GM04503 (cell line): ENCODE measurements at regions not wholly inside any gene's neighbourhood (a gene's known extent, or its start where the extent isn't known, plus 50 kb on each side); places are given as distances from the start of the nearest gene placed in this dataset.

Experiments
- DNase-seq: peaks from one replicate; pipeline ENCODE4 v3.0.0-alpha.2; 2012; ENCODE audit warnings: low read depth

DNA sequence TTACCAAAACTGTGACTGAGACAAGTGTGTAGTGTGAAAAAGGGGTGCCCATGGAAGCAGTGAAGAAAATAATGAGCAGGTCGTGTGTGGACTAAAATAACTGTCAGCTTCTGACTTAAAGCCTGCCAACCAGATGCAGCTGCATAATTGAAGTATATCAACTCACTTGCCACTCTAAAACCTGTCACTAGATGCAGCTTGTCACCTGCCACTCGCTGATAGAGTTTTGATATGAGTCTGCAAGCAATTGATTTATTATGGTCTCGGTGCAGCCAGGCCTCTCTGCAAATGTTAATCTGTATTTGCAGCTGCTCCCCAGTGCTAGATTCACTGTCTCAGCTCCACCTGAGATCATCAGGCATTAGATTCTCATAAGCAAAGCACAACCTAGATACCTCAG is 1090.0 kb upstream of the EYS start:
- no peak for DNase-seq

DNA sequence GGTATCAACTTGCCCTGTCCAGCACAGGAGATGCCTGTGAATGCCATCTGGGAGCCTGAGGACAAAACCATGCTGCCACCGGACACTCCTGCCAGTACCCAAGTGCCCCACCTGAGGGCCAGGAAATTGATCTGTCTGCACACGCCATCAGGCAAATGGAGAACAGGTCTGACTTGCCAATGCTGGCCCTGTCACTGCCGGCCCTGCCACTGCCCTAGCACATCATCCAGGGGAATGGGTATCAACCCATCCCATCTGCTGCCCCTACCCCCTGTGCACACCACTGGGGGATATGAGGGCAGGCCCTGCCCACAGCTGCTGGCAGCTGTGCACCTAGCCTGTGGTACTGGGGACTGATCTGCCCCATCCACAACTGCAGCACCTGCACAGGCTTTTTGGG is 1081.6 kb upstream of the EYS start:
- no peak for DNase-seq

DNA sequence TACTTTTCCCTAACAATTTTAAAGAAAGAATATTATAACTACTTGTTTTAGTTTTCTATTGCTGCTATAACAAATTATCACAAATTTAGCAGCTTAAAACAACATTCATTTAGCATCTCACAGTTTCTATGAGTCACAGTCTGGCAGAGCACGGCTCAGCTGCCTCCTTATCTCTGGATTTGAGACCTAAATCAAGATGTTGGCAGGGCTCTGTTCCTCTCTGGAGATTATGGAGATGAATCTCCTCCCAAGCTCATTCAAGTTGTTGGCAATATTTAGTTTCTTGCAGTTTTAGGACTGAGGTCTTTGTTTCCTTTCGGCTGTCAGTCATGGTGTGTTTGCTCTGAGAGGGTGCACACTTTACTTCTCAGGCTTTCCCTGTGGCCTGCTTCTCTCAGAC is 1065.8 kb upstream of the EYS start:
- no peak for DNase-seq

DNA sequence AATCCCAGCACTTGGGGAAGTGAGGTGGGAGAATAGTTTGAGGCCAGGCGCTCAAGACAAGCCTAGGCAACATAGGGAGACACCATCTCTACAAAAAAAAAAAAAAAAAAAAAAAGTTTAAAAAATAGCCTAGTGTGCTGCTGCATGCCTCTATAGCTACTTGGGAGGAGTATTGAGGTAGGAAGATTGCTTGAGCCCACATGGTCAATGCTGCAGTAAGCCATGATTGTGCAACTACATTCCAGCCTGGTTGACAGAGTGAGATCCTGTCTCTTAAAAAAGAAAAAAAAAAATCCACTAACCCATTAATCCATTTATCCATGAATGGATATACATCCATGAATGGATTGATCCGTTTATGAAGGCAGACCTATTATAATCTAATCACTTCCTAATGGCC is 1064.6 kb upstream of the EYS start:
- no peak for DNase-seq

DNA sequence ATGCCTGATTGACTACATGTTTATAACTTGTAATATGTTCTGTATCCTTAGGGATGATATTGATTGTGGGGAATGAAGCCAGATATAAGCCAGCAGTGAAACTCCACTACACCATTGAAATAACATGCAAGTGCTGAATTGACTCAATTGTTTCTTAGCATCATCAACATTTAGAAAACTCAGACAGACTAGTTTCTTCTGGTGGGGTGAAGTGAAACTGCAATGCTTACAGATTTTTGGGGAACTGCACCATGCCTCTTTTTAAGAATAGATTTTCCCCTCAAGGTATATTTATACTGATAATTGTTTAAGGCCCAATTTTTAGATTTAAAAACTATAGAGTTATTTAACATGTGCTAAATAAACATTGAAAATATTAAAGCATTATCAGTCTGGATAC is 1044.6 kb upstream of the EYS start:
- no peak for DNase-seq

DNA sequence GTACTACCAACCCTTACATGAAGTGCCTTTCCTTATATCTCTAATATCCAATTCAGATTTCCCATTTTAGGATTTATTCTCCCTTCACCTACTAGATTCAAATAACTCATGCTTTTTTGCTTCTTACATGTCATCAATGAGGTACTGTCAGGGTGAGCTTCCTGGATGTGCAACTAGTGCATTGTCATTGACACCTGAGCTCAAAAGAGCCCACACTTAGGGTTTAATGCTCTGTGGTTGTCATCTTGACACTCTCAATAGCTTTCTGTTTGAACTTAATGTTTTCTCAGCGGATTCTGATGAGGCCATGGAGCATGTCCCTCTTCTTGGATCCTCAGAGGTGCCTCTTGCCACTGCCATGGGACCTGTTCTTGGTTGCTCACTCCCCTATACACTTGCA is 1033.3 kb upstream of the EYS start:
- no peak for DNase-seq

DNA sequence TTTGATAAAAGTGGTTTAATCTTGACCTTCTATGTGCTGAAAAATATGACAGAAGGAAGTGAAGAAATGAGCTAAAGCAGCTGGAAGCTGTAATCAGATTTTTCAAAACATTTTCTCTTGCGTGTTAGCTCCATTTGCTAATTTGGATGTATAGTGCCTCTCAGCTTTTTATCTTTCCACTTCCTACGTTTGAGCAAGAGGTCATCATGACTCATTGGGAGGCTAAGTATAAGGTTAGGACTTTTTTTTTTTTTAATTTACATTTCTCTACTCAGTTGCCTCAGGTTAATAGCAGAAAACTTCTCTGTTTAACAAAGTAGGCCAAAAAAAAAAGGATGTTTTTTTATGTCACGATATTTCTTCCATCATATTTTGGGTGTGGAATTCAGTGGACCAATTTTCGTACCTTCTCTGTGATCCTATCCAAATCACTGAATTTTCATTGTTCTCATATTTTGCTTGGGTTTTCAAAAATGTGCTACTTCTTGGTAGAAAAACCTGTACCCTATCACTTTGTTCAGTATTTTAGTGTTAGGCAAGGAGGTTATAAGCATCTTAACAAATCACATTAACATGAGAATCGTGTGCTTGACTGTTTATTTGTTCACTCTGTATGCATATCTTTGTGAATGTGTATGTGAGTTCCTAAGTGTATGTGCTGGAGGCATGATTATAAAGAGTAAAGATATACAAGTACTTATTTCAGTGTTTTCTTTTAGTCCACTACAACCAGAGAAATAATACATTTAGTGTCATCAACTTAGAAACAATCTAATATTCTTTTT is 1028.3 kb upstream of the EYS start:
- no peak for DNase-seq

DNA sequence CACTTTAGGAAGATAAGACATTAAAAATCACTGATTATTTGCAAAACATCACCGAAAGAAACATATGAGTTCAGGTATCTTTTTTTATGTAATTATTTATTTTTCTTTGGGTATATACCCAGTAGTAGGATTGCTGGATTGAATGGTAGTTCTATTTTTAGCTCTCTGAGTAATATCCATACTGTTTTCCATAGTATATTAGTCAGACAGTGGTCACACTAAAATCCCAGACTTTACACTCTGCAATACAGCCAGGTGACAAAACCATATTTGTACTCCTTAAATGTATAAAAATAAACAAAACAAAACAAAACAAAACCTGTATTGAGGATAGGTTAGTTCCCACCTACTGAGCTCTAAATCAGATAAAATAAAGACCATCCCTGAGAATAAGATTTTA is 1024.3 kb upstream of the EYS start:
- no peak for DNase-seq

DNA sequence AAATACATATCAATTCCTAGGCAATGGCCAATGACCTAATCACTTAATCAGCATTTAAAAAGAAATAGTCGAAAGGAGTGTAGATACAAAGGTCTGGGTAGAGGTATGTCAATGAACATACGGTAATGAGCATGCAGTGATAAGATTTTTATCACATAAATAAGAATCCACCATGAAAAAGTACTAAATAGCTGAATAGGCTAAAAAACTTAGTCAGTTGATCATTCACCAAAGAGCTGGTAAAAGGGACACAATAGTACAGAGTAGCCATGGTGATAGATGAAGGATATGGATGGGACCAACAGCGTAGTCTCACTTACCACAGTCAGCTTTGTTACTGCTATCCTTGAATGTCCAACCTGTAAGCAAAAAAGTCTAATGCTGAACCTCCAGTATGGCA is 1018.6 kb upstream of the EYS start:
- no peak for DNase-seq

DNA sequence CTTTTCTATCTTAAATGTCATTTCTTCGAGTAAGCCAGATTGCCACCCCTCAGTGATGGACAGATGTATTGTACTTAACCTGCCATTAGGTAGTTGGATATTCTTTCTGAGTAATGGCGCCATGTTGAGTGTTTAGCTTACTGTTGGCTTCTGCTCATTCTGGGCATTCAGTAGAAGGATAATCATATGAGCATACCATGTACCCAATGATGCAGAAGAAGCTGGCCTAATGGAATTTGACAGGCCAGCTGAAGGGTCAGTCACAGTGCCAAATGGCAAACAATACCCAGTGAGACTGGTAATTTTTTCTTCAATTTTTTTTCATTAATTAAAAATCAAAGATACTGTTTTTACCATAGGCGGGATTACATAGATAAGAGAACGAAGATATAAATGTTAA is 1010.8 kb upstream of the EYS start:
- DNase-seq, result no peak

DNA sequence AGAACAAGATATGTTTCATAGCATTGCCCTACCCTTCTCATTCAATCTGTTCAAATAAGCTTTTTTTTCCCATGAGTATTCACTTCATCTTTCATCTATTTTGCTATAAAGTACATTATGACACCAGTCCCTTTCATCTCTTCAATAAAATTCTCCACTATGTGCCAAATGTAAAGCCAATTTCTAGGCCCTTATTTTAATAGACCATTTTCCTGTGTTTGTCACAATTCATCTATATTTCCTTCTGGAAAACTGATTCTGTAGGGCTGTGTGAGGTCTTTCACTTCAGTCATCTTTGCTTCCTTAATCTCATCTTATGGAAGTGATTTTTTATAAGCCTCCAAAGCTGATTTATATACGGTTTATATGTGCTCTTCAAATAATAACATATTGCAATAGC is 992.4 kb upstream of the EYS start:
- no peak for DNase-seq

DNA sequence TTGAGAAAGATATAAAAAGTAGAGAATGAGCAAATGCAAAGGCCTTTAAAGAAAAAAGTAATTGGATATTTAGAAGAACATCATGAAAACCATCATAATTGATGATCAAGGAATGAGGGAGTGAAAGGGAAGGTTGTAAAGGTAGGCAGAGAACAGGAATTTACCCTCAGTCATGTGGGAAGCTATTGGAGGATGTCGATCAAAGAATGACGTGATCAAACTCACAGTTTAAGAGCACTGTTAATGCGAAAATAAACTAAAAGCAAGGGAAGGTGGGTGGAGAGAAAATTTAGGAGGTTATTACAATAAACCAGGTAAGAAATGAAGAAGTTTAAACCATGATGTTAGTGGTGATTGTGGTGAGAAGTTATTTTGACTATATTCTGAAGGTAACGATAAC is 982.6 kb upstream of the EYS start:
- no peak for DNase-seq

DNA sequence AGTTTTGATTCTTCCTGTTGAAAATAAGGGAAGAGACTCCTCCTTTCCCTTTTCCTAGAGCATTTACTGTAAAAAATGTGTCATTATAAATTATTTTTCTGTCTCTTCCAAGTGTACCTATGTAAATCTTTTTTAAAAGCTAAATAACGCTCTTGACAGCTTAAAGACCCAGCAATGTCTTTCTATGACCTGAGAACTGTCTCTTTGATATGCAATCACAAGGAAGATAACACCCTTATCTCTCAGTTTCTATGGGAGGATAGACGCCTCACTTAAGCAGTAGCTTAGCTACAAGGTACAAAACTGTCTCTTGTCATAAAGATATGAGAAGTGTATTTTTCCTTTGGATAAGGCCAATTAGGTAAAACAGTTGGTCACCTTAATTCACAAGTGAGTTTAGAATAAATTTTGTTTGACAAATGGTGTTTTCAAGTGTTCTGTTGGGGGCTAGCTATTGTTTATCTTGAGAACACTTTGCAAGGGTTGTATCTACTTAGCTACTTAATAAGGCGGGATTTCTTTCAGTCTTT is 980.6 kb upstream of the EYS start:
- DNase-seq, result no peak

DNA sequence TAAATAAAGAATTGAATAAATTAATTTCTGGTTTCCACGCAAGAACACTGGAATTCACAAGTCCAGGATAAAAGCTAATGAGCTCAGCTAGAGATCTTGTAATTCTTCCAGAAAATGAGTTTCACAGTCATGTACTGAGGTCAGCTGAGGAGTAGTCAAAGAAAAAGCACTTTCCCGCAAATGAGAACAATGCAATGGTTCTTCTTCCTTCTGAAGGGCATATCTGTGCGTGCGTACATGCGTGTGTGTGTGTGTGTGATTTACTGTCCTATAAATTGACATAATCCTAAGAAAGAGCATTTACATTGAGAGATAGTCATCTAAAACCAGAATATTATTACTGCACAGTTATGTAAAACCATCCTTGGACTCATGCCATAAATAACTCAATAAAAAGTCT is 968.9 kb upstream of the EYS start:
- DNase-seq, result no peak

DNA sequence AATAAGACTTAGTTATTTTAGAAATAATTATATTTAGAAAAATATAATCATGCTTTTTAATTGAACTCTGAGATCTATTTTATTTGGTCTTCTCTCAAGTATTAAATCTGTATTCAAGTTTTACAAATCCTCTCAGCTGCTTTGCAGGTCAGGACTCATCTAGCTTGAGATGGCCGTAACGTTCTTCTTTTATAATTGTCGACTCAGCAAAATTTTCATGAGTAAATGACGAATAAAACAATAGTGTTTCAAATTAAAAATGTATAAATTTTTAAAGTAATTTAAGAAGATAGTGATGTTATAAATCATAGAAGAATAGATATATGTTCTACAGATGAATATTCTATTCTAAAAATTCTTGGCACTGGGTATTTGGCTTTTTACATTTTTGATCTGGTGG is 957.1 kb upstream of the EYS start:
- no peak for DNase-seq

DNA sequence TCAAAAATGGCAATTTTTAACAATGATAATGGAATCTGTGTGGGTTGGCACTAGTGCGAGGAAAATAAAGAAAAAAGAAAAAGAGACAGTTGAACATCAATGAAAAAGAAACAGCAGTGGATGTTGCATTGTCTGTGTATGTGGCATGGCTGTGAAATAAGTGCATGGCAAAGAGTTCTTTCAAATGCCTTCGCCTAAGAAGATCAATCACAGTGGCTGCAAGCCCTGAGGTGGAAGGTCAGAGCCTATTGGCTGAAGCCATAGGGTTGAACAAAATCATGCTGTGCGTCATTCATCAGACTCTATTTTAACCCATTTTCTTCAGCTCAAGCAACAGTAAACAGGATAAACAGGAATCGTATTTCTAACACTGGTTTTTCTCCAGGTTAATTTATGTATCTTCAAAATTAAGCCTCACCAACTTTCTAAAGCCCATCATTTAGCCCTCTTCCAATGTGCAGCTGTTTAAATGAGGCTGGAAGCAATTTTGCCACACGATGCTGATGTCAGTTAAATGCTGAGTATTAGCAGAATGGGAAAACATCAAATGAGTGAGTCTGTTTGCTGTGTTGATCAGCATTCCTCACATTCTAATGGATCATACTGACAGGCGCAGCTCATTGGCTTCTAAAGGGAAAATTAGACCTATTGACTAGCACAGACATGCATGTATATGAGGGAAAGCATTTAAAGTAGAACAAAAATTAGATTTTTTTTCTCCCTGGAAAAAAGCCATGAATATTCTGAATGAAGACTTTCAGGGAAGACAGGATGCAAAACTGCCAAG is 955.9 kb upstream of the EYS start:
- no peak for DNase-seq

DNA sequence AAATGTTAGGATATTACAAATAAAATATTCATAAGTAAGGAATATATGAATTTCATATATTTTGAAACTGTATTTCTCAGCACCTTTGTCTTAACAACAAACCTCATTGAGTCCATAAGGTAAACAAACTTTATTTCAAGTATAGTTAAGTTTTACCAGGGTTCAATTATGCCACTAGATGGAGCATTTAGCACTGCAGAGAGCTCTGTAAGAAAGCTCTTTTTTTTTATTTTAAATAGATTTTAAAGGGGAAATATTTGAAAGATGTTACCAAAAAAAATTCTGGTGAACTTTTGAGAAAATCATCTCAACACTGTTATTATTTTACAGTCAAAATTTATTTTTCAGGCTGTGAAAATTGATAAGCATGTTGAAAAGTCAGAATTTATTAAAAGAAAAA is 955.2 kb upstream of the EYS start:
- no peak for DNase-seq

DNA sequence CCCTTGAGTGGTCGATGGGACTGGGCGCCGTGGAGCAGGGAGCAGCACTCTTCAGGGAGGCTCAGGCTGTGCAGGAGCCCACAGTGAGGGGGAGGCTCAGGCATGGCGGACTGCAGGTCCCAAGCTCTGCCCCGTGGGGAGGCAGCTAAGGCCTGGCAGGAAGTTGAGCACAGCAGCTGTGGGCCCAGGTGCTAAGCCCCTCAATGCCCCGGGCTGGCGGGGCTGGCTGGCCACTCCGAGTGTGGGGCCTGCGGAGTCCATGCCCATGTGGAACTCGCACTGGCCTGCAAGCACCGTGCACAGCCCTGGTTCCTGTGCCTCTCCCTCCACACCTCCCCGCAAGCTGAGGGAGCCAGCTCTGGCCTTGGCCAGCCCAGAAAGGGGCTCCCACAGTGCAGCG is 948.4 kb upstream of the EYS start:
- DNase-seq, result no peak

DNA sequence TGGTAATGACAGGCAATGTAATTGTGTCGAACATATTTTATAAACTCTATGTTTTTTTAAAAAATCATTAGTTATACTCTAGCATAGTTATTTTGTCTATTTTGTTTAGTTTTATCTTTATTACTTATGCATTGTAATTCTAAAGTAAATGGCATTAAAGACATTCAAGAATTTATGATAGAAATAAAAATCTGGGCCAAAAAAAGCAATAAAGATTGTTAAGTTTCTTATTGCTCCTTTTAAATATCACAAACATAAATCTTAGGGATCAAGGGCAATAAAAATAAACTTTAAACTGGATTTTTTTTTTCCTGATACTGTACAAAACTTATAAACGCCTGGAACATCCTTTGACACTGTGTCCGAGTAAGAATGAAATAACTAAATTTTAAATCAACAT is 931.5 kb upstream of the EYS start:
- no peak for DNase-seq

DNA sequence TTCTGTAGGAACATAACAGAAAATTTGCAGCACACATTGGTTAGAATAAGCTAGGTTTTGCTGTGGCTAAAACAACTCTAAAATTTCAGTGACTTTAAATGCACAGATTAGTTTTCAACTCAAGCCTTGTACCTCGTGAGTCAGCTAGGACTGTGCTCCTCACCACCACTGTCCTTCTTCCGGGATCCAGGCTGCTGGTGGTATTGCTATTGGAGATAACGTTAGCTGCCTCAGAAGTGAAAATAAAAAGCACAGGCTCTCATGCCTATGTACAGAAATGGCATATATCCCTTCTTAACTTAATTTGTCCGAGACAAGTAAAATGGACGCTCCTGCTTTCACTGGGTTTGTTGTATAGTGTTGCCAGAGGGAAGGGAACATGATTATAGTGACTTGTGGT is 931.1 kb upstream of the EYS start:
- DNase-seq, result no peak

DNA sequence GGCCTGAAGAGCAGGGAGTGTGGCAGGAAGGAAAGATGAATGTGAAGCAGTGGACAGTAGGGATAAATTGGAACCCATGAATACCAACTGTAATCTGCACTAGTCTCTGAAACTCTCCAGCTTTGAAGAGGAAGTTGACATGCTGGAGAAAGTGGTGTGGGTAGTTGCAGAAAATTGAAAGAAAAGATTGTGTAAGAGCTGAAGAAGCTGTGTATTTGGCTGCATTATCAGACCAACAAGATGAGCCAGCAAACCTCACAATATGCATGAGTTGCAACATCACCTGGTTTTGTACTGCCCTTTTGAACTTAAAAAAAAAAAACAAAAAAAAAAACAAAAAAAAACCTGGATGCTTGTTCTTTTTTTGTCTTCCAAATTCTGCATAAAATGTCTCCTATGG is 921.9 kb upstream of the EYS start:
- no peak for DNase-seq

DNA sequence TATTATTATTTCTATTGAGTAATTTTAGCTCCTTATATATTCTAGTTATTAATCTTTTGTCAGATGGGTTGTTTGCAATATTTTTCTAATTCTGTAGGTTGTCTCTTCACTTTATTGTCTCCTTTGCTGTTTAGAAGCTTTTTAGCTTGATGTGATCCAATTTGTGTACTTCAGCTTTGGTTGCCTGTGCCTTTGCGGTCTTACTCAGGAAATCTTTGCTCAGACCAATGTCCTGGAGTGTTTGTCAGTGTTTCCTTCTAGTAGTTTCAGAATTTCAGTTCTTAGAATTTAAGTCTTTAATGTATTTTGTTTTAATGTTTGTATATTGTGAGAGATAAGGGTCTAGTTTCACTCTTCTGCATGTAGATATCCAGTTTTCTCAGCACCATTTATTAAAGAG is 916.0 kb upstream of the EYS start:
- no peak for DNase-seq

DNA sequence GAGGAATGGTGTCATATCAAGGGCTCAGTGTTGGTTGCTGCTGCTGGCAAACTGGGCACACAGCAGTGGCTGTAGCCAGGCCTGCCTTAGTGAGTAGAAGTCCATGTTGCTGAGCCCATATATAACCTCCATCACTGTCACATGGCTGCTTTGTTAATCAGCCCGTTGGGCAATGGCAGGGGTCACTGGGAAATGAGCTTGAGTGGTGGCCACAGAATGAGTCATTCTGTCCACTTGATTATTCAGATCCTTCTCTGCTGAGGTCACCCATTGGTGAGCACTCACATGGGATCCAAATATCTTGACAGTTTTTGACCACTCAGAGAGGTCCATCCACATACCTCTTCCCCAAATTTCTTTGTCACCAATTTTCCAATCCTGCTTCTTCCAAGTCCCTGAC is 898.9 kb upstream of the EYS start:
- DNase-seq, result no peak

DNA sequence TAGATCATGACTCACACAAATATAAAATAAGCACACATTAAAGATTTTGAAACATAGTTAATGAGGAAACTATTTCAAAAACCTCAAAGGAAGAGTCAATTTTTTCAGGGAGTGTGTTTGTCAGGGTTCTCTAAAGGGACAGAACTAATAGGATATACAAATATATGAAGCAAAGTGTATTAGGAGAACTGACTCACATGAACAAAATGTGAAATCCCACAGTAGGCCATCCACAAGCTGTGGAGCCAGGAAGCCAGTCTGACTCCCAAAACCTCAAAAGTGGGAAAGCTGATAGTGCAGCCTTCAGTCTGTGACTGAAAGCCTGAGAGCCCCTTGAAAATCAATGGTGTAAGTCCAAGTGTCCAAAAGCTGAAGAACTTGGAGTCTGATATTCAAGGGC is 898.0 kb upstream of the EYS start:
- no peak for DNase-seq
